Kidney (tissue), 13 donors: ENCODE measurements at regions not wholly inside any gene's neighbourhood (a gene's known extent, or its start where the extent isn't known, plus 50 kb on each side); places are given as distances from the start of the nearest gene placed in this dataset.

ENCODE experiments used
- DNase-seq, 5 donors: peaks; one replicate each; pipeline ENCODE4 v3.0.0-alpha.2; 2013 to 2020
- FAIRE-seq: peaks from 2 replicates; lab custom pipeline; 2012; peaks lifted over from hg19 to GRCh38; lab: Jason Lieb, UNC
- H3K27ac ChIP-seq, 2 donors: one replicate each; pipeline ENCODE4 v1.7.0; 2013; ENCODE audit warnings: low read depth in 2 of 2, low read length in 2 of 2, inconsistent platforms in 1 of 2
- H3K27me3 ChIP-seq: one replicate; pipeline ENCODE4 v1.7.1; 2013; ENCODE audit warnings: low read length, inconsistent platforms; ENCODE audit not compliant: control insufficient read depth, insufficient read depth
- H3K36me3 ChIP-seq, 3 donors: one replicate each; pipeline versions ENCODE4 v1.7.0 to v1.7.1; 2013; ENCODE audit warnings: low read length in 3 of 3, control low read depth in 1 of 3, inconsistent platforms in 1 of 3; ENCODE audit not compliant: insufficient read depth in 3 of 3, control insufficient read depth in 2 of 3
- H3K4me1 ChIP-seq, 3 donors: one replicate each; pipeline versions ENCODE4 v1.7.0 to v1.7.1; 2013; ENCODE audit warnings: low read length in 3 of 3, inconsistent platforms in 1 of 3, low read depth in 1 of 3; ENCODE audit not compliant: control insufficient read depth in 2 of 3, insufficient read depth in 2 of 3
- H3K4me3 ChIP-seq, 3 donors: one replicate each; pipeline versions ENCODE4 v1.7.0 to v1.8.1; 2013; ENCODE audit warnings: low read length in 3 of 3, control low read depth in 1 of 3, inconsistent platforms in 1 of 3
- H3K9ac ChIP-seq, 3 donors: one replicate each; pipeline versions ENCODE4 v1.7.0 to v1.7.1; 2013; ENCODE audit warnings: low read length in 3 of 3, control low read depth in 1 of 3, inconsistent platforms in 1 of 3
- H3K9me3 ChIP-seq, 3 donors: one replicate each; pipeline versions ENCODE4 v1.7.0 to v1.7.1; 2013; ENCODE audit warnings: low read length in 3 of 3, control low read depth in 1 of 3, inconsistent platforms in 1 of 3; ENCODE audit not compliant: control insufficient read depth in 2 of 3, insufficient read depth in 1 of 3
- CTCF ChIP-seq: IDR thresholded peaks from 3 replicates; pipeline ENCODE4 v1.5.1; 2012; ENCODE audit warnings: mild to moderate bottlenecking, moderate library complexity, borderline replicate concordance; ENCODE audit not compliant: insufficient read depth; ENCODE audit errors: extremely low read depth
- intact Hi-C: fragments of 100-400 bp; cut with DNase I; formaldehyde crosslinking; loops from one replicate; pipeline ENCODE4 v1.11.1; 2022
- donor health status: control.
- donor health status: control.
- donor health status: control.
- donor health status: control.
- donor health status: control.
- donor health status: DM: yes; HTN: yes; CAD: no.
- donor health status: Normal renal cell carcinoma (clear cell type).

- Histone ChIP-seq H3K36me3 (no peaks in the 10 kb centered on the region), H3K9ac (no peak overlapping the region), H3K27ac (no peak overlapping the region), H3K27me3 (no peaks in the 10 kb centered on the region), H3K4me1 (no peaks in the 10 kb centered on the region), H3K9me3 (no peaks in the 10 kb centered on the region), H3K4me3 (no peak overlapping the region)
- no peak for DNase-seq
- no peak for FAIRE-seq
- intact Hi-C loops, result no loop called here
- TF ChIP-seq CTCF, result no peak
Observed at GRCh38 chr7:8982338-8982992, 549.1 kb downstream of the NXPH1 start.

GRCh38 chr7:8985255-8985654 lies 551.8 kb downstream of the NXPH1 start:
- no peak for TF ChIP-seq CTCF
- Histone ChIP-seq H3K9me3 (no peaks in the 10 kb centered on the region), H3K36me3 (no peaks in the 10 kb centered on the region), H3K27ac (no peak overlapping the region), H3K4me1 (no peaks in the 10 kb centered on the region), H3K27me3 (no peaks in the 10 kb centered on the region), H3K4me3 (no peak overlapping the region), H3K9ac (no peak overlapping the region)
- FAIRE-seq (no peak), DNase-seq (no peak)
- intact Hi-C loops, result no loop called here

- no peak overlapping the region for H3K9ac ChIP-seq
- intact Hi-C loops, result no loop called here
- DNase-seq (no peak), FAIRE-seq (no peak)
- no peaks in the 10 kb centered on the region for H3K27me3 ChIP-seq
- no peaks in the 10 kb centered on the region for H3K36me3 ChIP-seq
- no peak for TF ChIP-seq CTCF
- no peaks in the 10 kb centered on the region for H3K4me1 ChIP-seq
- H3K4me3 ChIP-seq, result no peak overlapping the region
- H3K9me3 ChIP-seq, result no peaks in the 10 kb centered on the region
- H3K27ac ChIP-seq, result no peak overlapping the region
Observed at GRCh38 chr7:8988267-8988666, 554.9 kb downstream of the NXPH1 start.

GRCh38 chr7:8991159-8991558 lies 557.8 kb downstream of the NXPH1 start:
- Histone ChIP-seq H3K27ac (no peak overlapping the region), H3K9ac (no peak overlapping the region), H3K9me3 (no peaks in the 10 kb centered on the region), H3K4me1 (no peaks in the 10 kb centered on the region), H3K4me3 (no peak overlapping the region), H3K36me3 (no peaks in the 10 kb centered on the region), H3K27me3 (no peaks in the 10 kb centered on the region)
- no peak for TF ChIP-seq CTCF
- FAIRE-seq (no peak), DNase-seq (no peak)
- intact Hi-C loops, result no loop called here
